HCT116 (cell line): ENCODE measurements at regions not wholly inside any gene's neighbourhood (a gene's known extent, or its start where the extent isn't known, plus 50 kb on each side); places are given as distances from the start of the nearest gene placed in this dataset.

Experiments
- ATAC-seq: fragments of 200-7000 bp; cut with Tn5 transposase; 2 replicates; pipeline ENCODE4 v1.9.1; 2020; ENCODE audit warnings: mild to moderate bottlenecking, moderate library complexity
- BruUV-seq: library from RNA; stranded (reverse); fragments of 400-500 nt; replicated peaks from 2 replicates; lab custom pipeline; 2021; lab: Mats Ljungman, UMichigan
- CTCF ChIA-PET: fragments of 300-600 bp; sonication (Branson Sonifier 250); formaldehyde crosslinking; loops from one replicate; lab custom pipeline; 2021; ENCODE audit warnings: antibody characterized with exemption; lab: Charles Lee
- POLR2A ChIA-PET: fragments of 300-600, 350-600 bp; sonication (Branson Sonifier 250); formaldehyde crosslinking; loops from one replicate; lab custom pipeline; 2021; ENCODE audit warnings: antibody characterized with exemption; lab: Charles Lee
- RAD21 ChIA-PET, 2 experiments: fragments of 300-600 bp; sonication (Branson Sonifier 250); formaldehyde crosslinking; loops; one replicate each; lab custom pipeline; 2023; ENCODE audit warnings: low total read pairs in 2 of 2; ENCODE audit not compliant: uncharacterized antibody in 2 of 2, unreplicated experiment in 2 of 2, low non-redundant PET in 1 of 2; lab: Charles Lee
- DNase-seq: peaks from one replicate; pipeline ENCODE4 v3.0.0-alpha.2; 2010; ENCODE audit warnings: low read depth, low spot score
- H2AFZ ChIP-seq: fragments of 200-600 bp; shearing (Covaris generic), sonication (generic); 2 replicates; pipeline ENCODE4 v1.6.1; 2017; ENCODE audit warnings: low read depth, mixed run types, mixed read lengths, antibody characterized with exemption, low read length; ENCODE audit not compliant: poor library complexity, severe bottlenecking
- H3K27ac ChIP-seq: 2 replicates; pipeline ENCODE4 v1.5.1; 2012; ENCODE audit warnings: low read depth, low read length
- H3K27me3 ChIP-seq: fragments of 200-600 bp; sonication (generic); 2 replicates; pipeline ENCODE4 v1.6.1; 2016; ENCODE audit warnings: mixed run types, low read length, mixed read lengths; ENCODE audit not compliant: insufficient read depth
- H3K36me3 ChIP-seq, 2 experiments: fragments of 200-500 bp in 1 of 2; fragments of 200-600 bp in 1 of 2; sonication (Bioruptor generic) in 1 of 2; sonication (generic) in 1 of 2; 2 replicates each; pipeline versions ENCODE4 v1.5.1 to v1.6.1; 2014 to 2016; ENCODE audit warnings: low read length in 2 of 2, inconsistent platforms in 1 of 2, mixed read lengths in 1 of 2, mixed run types in 1 of 2; ENCODE audit not compliant: insufficient read depth in 2 of 2, control insufficient read depth in 1 of 2
- H3K4me1 ChIP-seq, 2 experiments: fragments of 200-600 bp in 1 of 2; sonication (generic) in 1 of 2; 2 replicates each; pipeline versions ENCODE4 v1.5.1 to v1.6.1; 2012 to 2017; ENCODE audit warnings: low read length in 2 of 2, inconsistent platforms in 1 of 2, mild to moderate bottlenecking in 1 of 2, mixed read lengths in 1 of 2, mixed run types in 1 of 2, moderate library complexity in 1 of 2; ENCODE audit not compliant: insufficient read depth in 2 of 2, control insufficient read depth in 1 of 2
- H3K4me2 ChIP-seq: fragments of 200-600 bp; sonication (generic); 2 replicates; pipeline ENCODE4 v1.6.1; 2017; ENCODE audit warnings: mixed run types, low read length, mixed read lengths
- H3K4me3 ChIP-seq, 2 experiments: fragments of 200-600 bp in 1 of 2; sonication (generic) in 1 of 2; replicated peaks in 1 of 2; 2 replicates each; pipeline ENCODE4 v1.5.1; 2011 to 2016; ENCODE audit warnings: low read length in 2 of 2, control low read depth in 1 of 2, low read depth in 1 of 2, mild to moderate bottlenecking in 1 of 2, mixed read lengths in 1 of 2, mixed run types in 1 of 2
- H3K79me2 ChIP-seq: fragments of 200-600 bp; sonication (generic); 2 replicates; pipeline ENCODE4 v1.6.1; 2017; ENCODE audit warnings: mild to moderate bottlenecking, mixed run types, low read length, moderate library complexity, mixed read lengths; ENCODE audit not compliant: insufficient read depth
- H3K9ac ChIP-seq: fragments of 200-600 bp; sonication (generic); 2 replicates; pipeline ENCODE4 v1.6.1; 2016; ENCODE audit warnings: low read length, mixed read lengths
- H3K9me2 ChIP-seq: fragments of 200-600 bp; sonication (generic), shearing (Covaris generic); 2 replicates; pipeline ENCODE4 v1.6.1; 2017; ENCODE audit warnings: mixed run types, mild to moderate bottlenecking, moderate library complexity; ENCODE audit not compliant: insufficient read depth
- H3K9me3 ChIP-seq, 2 experiments: fragments of 200-500 bp in 1 of 2; fragments of 200-600 bp in 1 of 2; sonication (Bioruptor generic) in 1 of 2; sonication (generic) in 1 of 2; 2 replicates each; pipeline ENCODE4 v1.6.1; 2014 to 2017; ENCODE audit warnings: low read length in 2 of 2, mixed read lengths in 2 of 2, inconsistent platforms in 1 of 2, low read depth in 1 of 2, mild to moderate bottlenecking in 1 of 2, mixed run types in 1 of 2, moderate library complexity in 1 of 2; ENCODE audit not compliant: control insufficient read depth in 1 of 2, insufficient read depth in 1 of 2
- H4K20me1 ChIP-seq: fragments of 200-600 bp; sonication (generic), shearing (Covaris generic); 2 replicates; pipeline ENCODE4 v1.6.1; 2017; ENCODE audit warnings: mixed run types, mild to moderate bottlenecking, moderate library complexity; ENCODE audit not compliant: insufficient read depth
- CBX3 ChIP-seq: IDR thresholded peaks from 2 replicates; pipeline ENCODE4 v1.6.1; 2012; ENCODE audit warnings: low read depth
- CEBPB ChIP-seq: IDR thresholded peaks from 2 replicates; pipeline ENCODE4 v1.6.1; 2012; ENCODE audit warnings: low read depth
- ELF1 ChIP-seq: IDR thresholded peaks from 2 replicates; pipeline ENCODE4 v1.6.1; 2012; ENCODE audit warnings: low read depth, borderline replicate concordance
- EZH2 ChIP-seq: fragments of 200-600 bp; sonication (generic); IDR thresholded peaks from 2 replicates; pipeline ENCODE4 v1.6.1; 2017; ENCODE audit warnings: antibody characterized with exemption, mixed run types
- FOSL1 ChIP-seq: IDR thresholded peaks from 2 replicates; pipeline ENCODE4 v1.6.1; 2012; ENCODE audit warnings: low read depth
- POLR2A ChIP-seq: IDR thresholded peaks from 2 replicates; pipeline ENCODE4 v1.7.0; 2011; ENCODE audit warnings: borderline replicate concordance; ENCODE audit not compliant: insufficient read depth, insufficient read length; ENCODE audit errors: extremely low read depth
- RAD21 ChIP-seq: IDR thresholded peaks from 2 replicates; pipeline ENCODE4 v1.6.1; 2012; ENCODE audit warnings: low read depth, mild to moderate bottlenecking
- REST ChIP-seq: IDR thresholded peaks from 2 replicates; pipeline ENCODE4 v1.6.1; 2012; ENCODE audit warnings: low read depth
- SRF ChIP-seq: IDR thresholded peaks from 2 replicates; pipeline ENCODE4 v1.6.1; 2012; ENCODE audit warnings: low read depth
- TCF7L2 ChIP-seq: IDR thresholded peaks from 2 replicates; pipeline ENCODE4 v1.7.0; 2011; ENCODE audit warnings: borderline replicate concordance, inconsistent platforms; ENCODE audit not compliant: insufficient read depth, insufficient read length; ENCODE audit errors: extremely low read depth
- YY1 ChIP-seq: IDR thresholded peaks from 2 replicates; pipeline ENCODE4 v1.6.1; 2011; ENCODE audit warnings: low read length, low read depth, moderate library complexity, mild to moderate bottlenecking; ENCODE audit not compliant: insufficient replicate concordance; ENCODE audit errors: extremely low read depth
- intact Hi-C: fragments of 100-400 bp; cut with micrococcal nuclease; formaldehyde crosslinking; loops from 2 replicates; pipeline ENCODE4 v1.10.0; 2022
- TF ChIP-seq, protein P1 (sequence below): IDR thresholded peaks from 2 replicates; pipeline ENCODE4 v1.6.1; 2012
- TF ChIP-seq, protein P2 (sequence below): IDR thresholded peaks from 2 replicates; pipeline ENCODE4 v1.6.1; 2012

- H3K4me3 ChIP-seq, result no peak overlapping the region
- H3K9ac ChIP-seq, result no peak overlapping the region
- ChIA-PET POLR2A (no interaction called here), CTCF (interaction anchor here (1.1 kb wide), 1 partner anchor 13 kb away, joined by 3 read pairs; no protein-coding TSS in a partner anchor), RAD21 (no interaction called here)
- TF ChIP-seq ELF1, result no peak
- no peak for TF ChIP-seq REST
- TF ChIP-seq POLR2A, result no peak
- TF ChIP-seq EZH2, result no peak
- TF ChIP-seq CBX3, result no peak
- TF ChIP-seq TCF7L2, result no peak
- no peak for TF ChIP-seq FOSL1
- no peak for TF ChIP-seq CEBPB
- TF ChIP-seq YY1, result no peak
- TF ChIP-seq SRF, result no peak
- TF ChIP-seq, protein P1, sequence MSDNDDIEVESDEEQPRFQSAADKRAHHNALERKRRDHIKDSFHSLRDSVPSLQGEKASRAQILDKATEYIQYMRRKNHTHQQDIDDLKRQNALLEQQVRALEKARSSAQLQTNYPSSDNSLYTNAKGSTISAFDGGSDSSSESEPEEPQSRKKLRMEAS, result no peak
- TF ChIP-seq, protein P2, sequence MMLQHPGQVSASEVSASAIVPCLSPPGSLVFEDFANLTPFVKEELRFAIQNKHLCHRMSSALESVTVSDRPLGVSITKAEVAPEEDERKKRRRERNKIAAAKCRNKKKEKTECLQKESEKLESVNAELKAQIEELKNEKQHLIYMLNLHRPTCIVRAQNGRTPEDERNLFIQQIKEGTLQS, result no peak
- TF ChIP-seq RAD21, result no peak
- no peak overlapping the region for H3K27ac ChIP-seq
- no peak overlapping the region for H2AFZ ChIP-seq
- H3K9me3 ChIP-seq, result no peaks in the 10 kb centered on the region
- intact Hi-C loops, result loop anchor here (10.0 kb wide), 2 partner anchors 414 to 516 kb away; no protein-coding TSS in a partner anchor
- DNase-seq (no peak), ATAC-seq (no peak)
- no peaks in the 10 kb centered on the region for H4K20me1 ChIP-seq
- no TSS peak for BruUV-seq
- H3K4me1 ChIP-seq, result no peaks in the 10 kb centered on the region
- no peaks in the 10 kb centered on the region for H3K79me2 ChIP-seq
- H3K4me2 ChIP-seq, result no peak overlapping the region
- peaks cover 44% of the 10 kb centered on the region for H3K27me3 ChIP-seq
- no peaks in the 10 kb centered on the region for H3K9me2 ChIP-seq
- no peaks in the 10 kb centered on the region for H3K36me3 ChIP-seq
Measured at GRCh38 chr2:128748835-128749605, 430.4 kb upstream of the HS6ST1 start.
